Thyroid gland (tissue), 4 donors: ENCODE measurements at regions not wholly inside any gene's neighbourhood (a gene's known extent, or its start where the extent isn't known, plus 50 kb on each side); places are given as distances from the start of the nearest gene placed in this dataset.

ENCODE experiments used
- DNase-seq, 2 donors: peaks; one replicate each; pipeline ENCODE4 v3.0.0-alpha.2; 2019
- H3K27ac ChIP-seq, 3 donors: fragments of 200-600 bp; sonication (generic); 1 replicate in 2 of 3; 2 replicates in 1 of 3; pipeline ENCODE4 v1.5.1; 2016 to 2019; ENCODE audit warnings: mild to moderate bottlenecking in 1 of 3, moderate library complexity in 1 of 3
- H3K27me3 ChIP-seq: fragments of 200-600 bp; sonication (generic); one replicate; pipeline ENCODE4 v1.5.1; 2019
- H3K36me3 ChIP-seq, 2 donors: fragments of 200-600 bp; sonication (generic); one replicate each; pipeline ENCODE4 v1.5.1; 2016 to 2019
- H3K4me1 ChIP-seq, 2 donors: fragments of 200-600 bp; sonication (generic); one replicate each; pipeline ENCODE4 v1.5.1; 2017 to 2019
- H3K4me3 ChIP-seq, 3 donors: fragments of 200-600 bp; sonication (generic); replicated peaks in 1 of 3; 1 replicate in 2 of 3; 2 replicates in 1 of 3; pipeline ENCODE4 v1.5.1; 2016; ENCODE audit warnings: mild to moderate bottlenecking in 1 of 3
- H3K9me3 ChIP-seq: fragments of 200-600 bp; sonication (generic); one replicate; pipeline ENCODE4 v1.5.1; 2017
- CTCF ChIP-seq, 6 experiments: fragments of 200-600 bp in 3 of 6; fragments of 450-650 bp in 3 of 6; sonication (generic) in 3 of 6; IDR thresholded peaks; one replicate each; pipeline ENCODE4 v1.5.1; 2016 to 2019; ENCODE audit warnings: antibody characterized with exemption in 6 of 6, mild to moderate bottlenecking in 2 of 6, inconsistent platforms in 1 of 6, moderate library complexity in 1 of 6
- POLR2A ChIP-seq, 2 donors: fragments of 450-650 bp; IDR thresholded peaks; one replicate each; pipeline ENCODE4 v1.6.1; 2017; ENCODE audit warnings: antibody characterized with exemption in 2 of 2, mild to moderate bottlenecking in 2 of 2, moderate library complexity in 1 of 2
- WGBS, 2 donors: methylation state at CpG; one replicate each; pipeline ENCODE4 v1.1.5; 2017; 5-methylcytosine and 5-hydroxymethylcytosine counted together
- intact Hi-C: fragments of 100-400 bp; cut with DNase I; formaldehyde crosslinking; loops from one replicate; pipeline ENCODE4 v1.15.1; 2023

- Histone ChIP-seq H3K27me3 (no peaks in the 10 kb centered on the region), H3K9me3 (no peaks in the 10 kb centered on the region), H3K4me1 (no peaks in the 10 kb centered on the region), H3K4me3 (no peak overlapping the region), H3K27ac (no peak overlapping the region), H3K36me3 (no peaks in the 10 kb centered on the region)
- no peak for DNase-seq
- WGBS, 2 donors: 76 to 83% methylated on average over 2 of the region's 2 CpGs
- intact Hi-C loops: no loop called here
- no peak for TF ChIP-seq CTCF (IDR thresholded peaks at IDR 0.05)
- TF ChIP-seq POLR2A (IDR thresholded peaks at IDR 0.05): no peak
These were observed 292.7 kb downstream of the OLFM4 start for GRCh38 chr13:53321296-53321801.

- no peaks in the 10 kb centered on the region for H3K27me3 ChIP-seq
- 60 to 64% methylated on average over 2 of the region's 2 CpGs for WGBS, 2 donors
- H3K27ac ChIP-seq: no peak overlapping the region
- no peaks in the 10 kb centered on the region for H3K9me3 ChIP-seq
- no peak overlapping the region for H3K4me3 ChIP-seq
- H3K36me3 ChIP-seq: no peaks in the 10 kb centered on the region
- TF ChIP-seq CTCF (IDR thresholded peaks at IDR 0.05): no peak
- intact Hi-C loops: no loop called here
- H3K4me1 ChIP-seq: no peaks in the 10 kb centered on the region
- no peak for DNase-seq
These were observed 296.0 kb downstream of the OLFM4 start for GRCh38 chr13:53324656-53325055.

- H3K27me3 ChIP-seq: no peaks in the 10 kb centered on the region
- H3K4me3 ChIP-seq: no peak overlapping the region
- no peaks in the 10 kb centered on the region for H3K4me1 ChIP-seq
- 59 to 77% methylated on average over 1 of the region's 1 CpG for WGBS, 2 donors
- no peak for TF ChIP-seq CTCF (IDR thresholded peaks at IDR 0.05)
- no peak overlapping the region for H3K27ac ChIP-seq
- no peaks in the 10 kb centered on the region for H3K9me3 ChIP-seq
- DNase-seq: no peak
- intact Hi-C loops: no loop called here
- H3K36me3 ChIP-seq: no peaks in the 10 kb centered on the region
These were observed 298.1 kb downstream of the OLFM4 start for GRCh38 chr13:53326716-53327115.

GRCh38 chr13:53327680-53328315 lies 299.2 kb downstream of the OLFM4 start:
- Histone ChIP-seq H3K36me3 (no peaks in the 10 kb centered on the region), H3K9me3 (no peaks in the 10 kb centered on the region), H3K4me3 (no peak overlapping the region), H3K27me3 (no peaks in the 10 kb centered on the region), H3K4me1 (no peaks in the 10 kb centered on the region), H3K27ac (no peak overlapping the region)
- no peak for TF ChIP-seq POLR2A (IDR thresholded peaks at IDR 0.05)
- no peak for TF ChIP-seq CTCF (IDR thresholded peaks at IDR 0.05)
- 86 to 90% methylated on average over 4 of the region's 4 CpGs for WGBS, 2 donors
- intact Hi-C loops: no loop called here
- no peak for DNase-seq

- H3K27ac ChIP-seq: no peak overlapping the region
- H3K27me3 ChIP-seq: no peaks in the 10 kb centered on the region
- no peaks in the 10 kb centered on the region for H3K9me3 ChIP-seq
- H3K36me3 ChIP-seq: no peaks in the 10 kb centered on the region
- H3K4me3 ChIP-seq: no peak overlapping the region
- no peaks in the 10 kb centered on the region for H3K4me1 ChIP-seq
- DNase-seq: no peak
- intact Hi-C loops: no loop called here
- TF ChIP-seq CTCF (IDR thresholded peaks at IDR 0.05) (no peak), POLR2A (IDR thresholded peaks at IDR 0.05) (no peak)
- 68% methylated on average over 4 of the region's 4 CpGs for WGBS, 2 donors
These were observed 308.0 kb downstream of the OLFM4 start for GRCh38 chr13:53336441-53337160.
